B cell (primary cell): ENCODE measurements at regions not wholly inside any gene's neighbourhood (a gene's known extent, or its start where the extent isn't known, plus 50 kb on each side); places are given as distances from the start of the nearest gene placed in this dataset.

Experiments
- CTCF ChIP-seq: fragments of 200-600 bp; IDR thresholded peaks from one replicate; pipeline ENCODE4 v1.8.0; 2022; ENCODE audit warnings: antibody characterized with exemption, mild to moderate bottlenecking
- EZH2 ChIP-seq: IDR thresholded peaks from 2 replicates; pipeline ENCODE4 v1.6.1; 2012; ENCODE audit warnings: borderline replicate concordance, low read depth, mild to moderate bottlenecking, moderate library complexity, low read length; ENCODE audit not compliant: insufficient read depth, poor library complexity, severe bottlenecking

- TF ChIP-seq EZH2, result no peak
- no peak for TF ChIP-seq CTCF
Measured at GRCh38 chr2:37458133-37458532, 113.7 kb downstream of the QPCT start.
